COLO668 (cell line): ENCODE measurements at regions not wholly inside any gene's neighbourhood (a gene's known extent, or its start where the extent isn't known, plus 50 kb on each side); places are given as distances from the start of the nearest gene placed in this dataset.

Source experiments
- DNase-seq: peaks from one replicate; lab custom pipeline; 2025; ENCODE audit not compliant: unreplicated experiment; lab: John Stamatoyannopoulos, UW

- no peak for DNase-seq
Measured at GRCh38 chr4:137076908-137077307, 455.4 kb downstream of the PCDH18 start.

DNA sequence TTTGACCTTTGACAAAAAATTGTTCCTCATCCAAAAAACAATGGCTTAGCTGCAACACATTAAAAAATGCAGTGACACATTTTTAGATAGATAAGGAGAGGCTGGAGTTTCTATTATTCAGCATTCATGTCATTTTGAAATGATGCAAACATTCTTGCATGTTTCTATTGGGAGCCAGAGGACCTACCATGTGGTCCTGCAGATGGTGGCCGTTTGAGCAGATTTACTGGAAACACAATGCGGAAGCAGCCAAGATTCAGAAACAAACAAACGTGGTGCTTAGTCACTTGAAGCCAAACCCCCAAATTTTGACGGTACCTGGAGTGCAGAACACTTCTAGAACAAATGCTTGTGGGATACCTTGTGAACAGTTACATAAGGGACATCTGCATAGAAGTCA lies 456.7 kb downstream of the PCDH18 start:
- DNase-seq = no peak

DNA sequence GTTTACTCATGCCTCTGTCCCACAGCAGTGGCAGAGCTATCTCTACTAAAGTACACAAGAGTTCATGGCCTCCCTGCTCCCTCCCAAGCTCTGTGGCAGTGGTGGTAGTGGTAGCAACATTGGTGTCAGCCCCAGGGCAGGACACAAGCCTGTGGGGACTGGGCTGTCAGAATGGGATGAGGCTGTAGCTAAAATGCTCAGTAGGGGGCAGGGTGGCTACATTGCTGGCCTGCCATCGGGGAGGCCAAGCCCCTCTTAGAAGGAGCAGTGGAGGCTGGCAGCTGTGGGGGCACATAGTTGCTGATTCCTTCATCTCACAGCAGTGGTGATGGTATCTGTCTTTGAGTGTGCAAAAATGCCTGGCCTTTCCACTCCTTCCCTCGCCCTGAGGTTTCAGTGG lies 461.7 kb downstream of the PCDH18 start:
- DNase-seq = no peak

DNA sequence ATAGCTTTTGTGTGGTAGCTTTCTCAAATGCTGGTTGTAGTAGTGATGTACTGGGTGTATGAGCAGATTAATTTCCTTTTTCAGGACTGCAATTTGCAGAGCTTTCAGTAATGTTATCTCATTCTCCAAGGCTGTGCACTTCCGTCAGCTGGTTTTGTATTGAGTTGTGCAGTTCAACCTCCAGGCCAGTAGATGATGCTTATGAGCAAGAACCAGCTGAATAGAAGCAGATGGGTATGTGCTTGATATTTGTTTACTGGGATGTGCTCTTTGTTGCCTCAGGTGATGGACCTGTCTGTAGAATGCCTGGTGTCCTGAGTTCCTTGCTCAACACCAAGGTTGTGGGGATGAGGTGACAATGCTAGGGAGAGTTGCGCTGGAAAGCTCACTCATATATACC lies 462.8 kb downstream of the PCDH18 start:
- DNase-seq = no peak

- DNase-seq = no peak
Measured at GRCh38 chr4:137067735-137068134, 464.6 kb downstream of the PCDH18 start.

DNA sequence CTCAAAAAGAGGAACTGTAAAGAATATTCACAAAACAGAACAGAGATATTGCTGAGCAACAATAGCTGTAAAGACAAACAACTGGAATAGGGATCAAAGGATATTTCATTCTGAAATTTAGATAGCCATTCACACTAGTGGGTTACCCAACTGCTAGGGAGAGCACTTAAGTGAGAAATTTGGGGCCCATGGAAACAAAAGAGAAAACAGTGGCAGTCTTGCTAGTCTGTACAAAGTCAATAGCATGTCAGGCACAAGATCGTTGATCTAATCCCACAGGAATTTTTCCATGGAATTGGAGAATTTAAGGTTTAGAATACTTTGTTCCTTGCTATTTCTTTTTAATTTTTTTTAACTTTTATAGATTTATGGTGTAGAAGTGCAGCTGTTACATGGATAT lies 467.0 kb downstream of the PCDH18 start:
- DNase-seq = no peak

- no peak for DNase-seq
Measured at GRCh38 chr4:137063961-137064360, 468.3 kb downstream of the PCDH18 start.

GRCh38 chr4:137043184-137043583 lies 489.1 kb downstream of the PCDH18 start:
- DNase-seq = no peak

GRCh38 chr4:137039370-137039769 lies 492.9 kb downstream of the PCDH18 start:
- DNase-seq = no peak

DNA sequence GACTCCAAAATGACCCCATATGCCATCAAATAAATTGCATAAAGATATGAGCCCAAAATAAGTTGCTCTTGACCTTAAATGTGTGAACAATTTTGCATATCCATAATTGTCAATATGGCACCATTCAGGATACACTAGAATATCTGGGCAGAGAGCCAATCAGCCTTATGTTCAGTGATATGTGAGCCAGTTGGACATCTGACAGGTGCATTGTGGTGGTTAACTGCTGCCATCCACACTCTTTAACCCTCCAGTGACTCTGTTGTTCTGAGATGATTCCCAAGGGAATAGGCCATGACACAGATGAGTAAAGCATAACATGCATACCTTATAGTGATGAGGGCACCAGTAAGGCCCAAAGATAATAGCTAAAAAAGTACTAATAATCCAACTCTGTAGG lies 500.1 kb downstream of the PCDH18 start:
- peak; percentile 67 for DNase-seq

- no peak for DNase-seq
Measured at GRCh38 chr4:137029026-137029425, 503.3 kb downstream of the PCDH18 start.

DNA sequence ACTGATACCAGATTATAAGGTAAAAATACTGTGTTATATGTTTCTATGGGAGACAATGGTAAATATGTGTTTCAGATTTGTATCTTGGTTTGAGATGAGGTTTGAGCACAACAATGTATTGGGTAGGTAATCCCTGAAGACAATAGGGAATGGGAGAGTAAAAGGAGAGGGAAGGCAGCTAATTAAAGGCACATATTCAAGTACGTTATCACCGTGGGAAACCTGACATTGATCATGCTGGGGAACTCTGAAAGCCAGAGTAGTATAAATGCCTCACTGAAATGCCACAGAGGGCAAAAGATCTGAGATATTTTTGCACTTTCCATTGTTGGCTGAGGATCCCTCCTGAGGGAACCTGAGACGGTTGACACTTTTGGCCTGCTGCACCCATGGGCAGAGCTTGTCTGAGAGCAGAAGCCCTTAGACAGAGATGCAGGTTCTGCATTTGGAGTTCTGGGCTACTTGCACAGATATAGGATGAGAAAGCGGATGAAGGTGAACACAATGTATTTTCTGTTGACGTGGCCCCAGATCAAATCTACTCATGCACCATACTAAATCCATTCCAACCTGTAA lies 506.7 kb downstream of the PCDH18 start:
- no peak for DNase-seq

- DNase-seq = no peak
Measured at GRCh38 chr4:137015426-137016409, 516.6 kb downstream of the PCDH18 start.

DNA sequence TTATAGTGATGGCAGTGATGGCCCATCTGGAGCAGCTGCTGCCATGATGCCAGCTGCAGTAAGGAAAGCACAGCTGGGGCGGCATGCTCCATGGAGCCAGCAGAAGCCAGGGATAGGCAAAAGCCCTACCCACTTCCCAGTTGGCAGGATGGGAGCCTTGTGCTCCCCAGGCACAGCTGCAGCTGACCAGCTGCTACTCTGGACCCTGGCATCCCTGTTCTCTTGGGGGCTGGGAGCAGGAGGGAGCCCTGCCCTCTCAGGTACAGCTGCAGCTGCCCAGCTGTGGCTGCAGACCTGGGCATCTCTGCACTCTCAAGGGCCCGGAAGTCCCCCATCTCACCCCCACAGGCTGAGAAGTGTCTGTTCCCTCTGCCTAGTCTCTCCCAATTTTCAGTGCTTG lies 531.9 kb downstream of the PCDH18 start:
- DNase-seq = no peak

DNA sequence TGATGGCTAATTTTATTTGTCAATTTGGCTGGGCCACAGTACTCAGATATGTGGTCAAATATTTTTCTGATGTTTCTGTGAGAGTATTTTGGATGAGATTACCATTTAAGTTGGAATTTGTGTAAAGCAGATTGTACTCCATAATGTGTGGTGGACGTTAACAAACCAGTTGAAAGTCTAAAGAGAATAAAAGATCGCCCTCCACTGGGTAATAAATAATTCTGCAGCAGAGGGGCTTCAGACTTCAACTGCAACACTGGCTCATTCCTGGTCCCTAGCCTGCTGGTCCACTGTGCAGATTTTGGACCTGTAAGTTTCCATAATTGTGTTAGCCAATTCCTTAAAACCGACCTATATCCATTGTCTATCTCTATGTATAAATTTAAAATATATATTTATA lies 540.3 kb downstream of the PCDH18 start:
- no peak for DNase-seq

DNA sequence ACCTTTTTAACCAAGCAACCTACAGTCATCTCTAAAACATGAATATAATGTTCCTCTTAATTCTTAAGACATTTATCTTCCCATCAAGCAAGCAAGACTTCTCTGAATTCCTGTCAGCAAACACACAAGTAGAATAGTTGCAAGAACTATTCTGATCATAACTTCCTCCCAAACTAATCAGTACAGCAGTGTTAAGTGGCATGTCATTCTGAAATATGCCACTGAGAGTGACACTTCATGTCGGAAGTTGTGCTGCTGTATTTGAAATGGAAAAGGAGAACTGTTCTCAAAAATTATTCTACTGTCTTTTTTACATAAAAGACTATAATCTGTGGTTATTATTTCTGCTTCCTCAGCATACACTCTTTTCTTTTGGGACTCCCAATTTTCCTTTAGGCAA lies 546.6 kb downstream of the PCDH18 start:
- DNase-seq = no peak

GRCh38 chr4:136967069-136967468 lies 565.2 kb downstream of the PCDH18 start:
- no peak for DNase-seq

GRCh38 chr4:136965478-136965877 lies 566.8 kb downstream of the PCDH18 start:
- no peak for DNase-seq

DNA sequence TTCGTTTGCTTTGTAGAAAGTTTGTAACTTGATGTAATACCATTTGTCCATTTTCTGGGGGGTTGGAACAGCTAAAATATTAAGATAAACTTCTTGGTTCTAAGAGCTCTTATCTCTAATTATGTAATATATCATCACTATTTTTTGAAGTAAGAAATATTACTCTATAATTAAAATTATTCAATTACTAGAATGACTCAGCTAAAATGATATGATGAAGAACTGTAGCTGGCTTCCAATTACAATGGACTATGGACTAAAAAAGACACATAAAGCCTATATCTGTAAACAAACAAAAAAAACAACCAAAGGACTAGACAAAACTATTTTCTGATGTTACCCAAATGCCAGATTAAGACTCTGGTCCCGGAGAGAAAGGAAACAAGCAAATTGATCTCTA lies 569.4 kb downstream of the PCDH18 start:
- no peak for DNase-seq

- DNase-seq = no peak
Measured at GRCh38 chr4:136946307-136946907, 585.9 kb downstream of the PCDH18 start.

DNA sequence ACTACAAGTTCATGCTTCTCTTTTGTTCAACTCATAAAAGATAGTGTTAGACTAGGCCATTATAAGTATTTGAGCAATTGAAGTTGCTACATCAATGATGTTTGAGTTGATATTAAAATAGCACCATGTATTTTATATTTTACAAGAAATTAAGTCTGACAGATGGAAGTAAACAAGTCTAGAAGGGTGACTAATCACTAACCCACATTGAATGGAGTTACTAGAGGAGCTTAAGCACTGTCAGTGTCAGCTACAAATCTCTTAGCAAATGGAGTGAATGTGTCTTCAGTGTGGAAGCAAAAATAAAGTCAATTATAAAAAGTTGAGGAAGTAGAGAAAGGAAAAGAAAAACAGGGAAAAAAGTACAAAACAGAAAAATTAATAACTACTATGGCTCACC lies 592.5 kb downstream of the PCDH18 start:
- DNase-seq = no peak

DNA sequence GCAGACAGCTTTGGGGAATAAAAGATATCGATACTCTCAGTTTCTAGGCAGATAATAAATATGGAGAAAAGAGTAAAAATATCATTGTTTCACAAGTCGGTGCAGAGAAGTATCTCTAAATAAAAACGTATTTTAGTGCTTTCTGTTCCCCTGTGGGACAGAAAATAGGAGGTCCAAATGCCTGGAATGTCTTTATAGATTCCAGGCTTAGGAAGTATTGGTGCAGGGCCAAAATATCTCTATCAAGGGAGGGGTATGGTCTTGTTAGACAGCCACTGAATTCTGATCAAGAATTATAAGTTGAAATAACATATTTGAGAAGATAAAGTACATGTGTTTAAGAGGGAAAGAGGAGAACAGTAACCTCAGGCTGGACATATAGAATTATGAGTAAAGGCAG lies 596.4 kb downstream of the PCDH18 start:
- no peak for DNase-seq
